ENCODE measurements at regions not wholly inside any gene's neighbourhood (a gene's known extent, or its start where the extent isn't known, plus 50 kb on each side); places are given as distances from the start of the nearest gene placed in this dataset.

- DNase-seq = no peak
These were observed 86.5 kb downstream of the ACKR3 start for GRCh38 chr2:236656166-236656565.

GRCh38 chr2:236656721-236657120 is 87.1 kb downstream of the ACKR3 start:
- no peak for DNase-seq

- DNase-seq = no peak
These were observed 87.6 kb downstream of the ACKR3 start for GRCh38 chr2:236657215-236657614.

- DNase-seq = no peak
These were observed 88.2 kb downstream of the ACKR3 start for GRCh38 chr2:236657801-236658200.

DNA sequence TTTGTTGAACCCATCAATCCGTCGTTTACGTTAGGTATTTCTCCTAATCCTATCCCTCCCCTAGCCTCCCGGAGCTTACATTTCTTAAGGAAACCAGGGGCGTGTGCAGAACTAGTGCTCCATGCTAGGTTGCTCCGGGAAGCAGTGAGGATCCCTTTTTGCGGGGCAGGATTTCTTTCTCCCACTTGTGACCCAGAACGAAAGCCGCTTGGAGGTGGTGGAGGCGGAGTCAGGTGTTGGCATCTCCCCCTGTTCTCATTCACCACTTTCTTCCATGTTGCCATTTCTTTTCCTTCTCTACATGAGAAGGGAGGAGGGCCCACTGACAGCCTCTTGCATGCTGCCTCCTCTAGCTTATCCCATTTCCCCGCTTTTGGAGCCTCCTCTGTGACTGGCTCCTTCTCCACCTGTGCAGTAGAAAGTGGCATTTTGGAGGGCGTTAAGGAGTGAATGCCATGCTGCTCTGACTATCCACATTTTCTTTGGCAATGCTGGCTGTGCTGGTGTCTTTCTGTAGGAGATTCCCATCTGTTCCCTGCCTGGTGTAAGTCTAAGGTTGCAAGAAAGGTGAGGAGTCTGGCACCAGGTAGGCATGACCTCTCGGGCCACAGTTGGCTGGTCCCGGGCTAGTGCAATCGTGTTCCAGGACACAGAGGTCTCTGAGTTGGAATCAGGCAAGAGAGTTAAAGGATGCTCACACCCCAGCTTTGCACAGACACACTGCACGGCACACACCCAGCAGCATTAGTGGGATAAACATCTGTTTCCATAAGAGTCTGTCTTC is 89.5 kb downstream of the ACKR3 start:
- no peak for DNase-seq

- no peak for DNase-seq
These were observed 90.1 kb downstream of the ACKR3 start for GRCh38 chr2:236659758-236660150.

DNA sequence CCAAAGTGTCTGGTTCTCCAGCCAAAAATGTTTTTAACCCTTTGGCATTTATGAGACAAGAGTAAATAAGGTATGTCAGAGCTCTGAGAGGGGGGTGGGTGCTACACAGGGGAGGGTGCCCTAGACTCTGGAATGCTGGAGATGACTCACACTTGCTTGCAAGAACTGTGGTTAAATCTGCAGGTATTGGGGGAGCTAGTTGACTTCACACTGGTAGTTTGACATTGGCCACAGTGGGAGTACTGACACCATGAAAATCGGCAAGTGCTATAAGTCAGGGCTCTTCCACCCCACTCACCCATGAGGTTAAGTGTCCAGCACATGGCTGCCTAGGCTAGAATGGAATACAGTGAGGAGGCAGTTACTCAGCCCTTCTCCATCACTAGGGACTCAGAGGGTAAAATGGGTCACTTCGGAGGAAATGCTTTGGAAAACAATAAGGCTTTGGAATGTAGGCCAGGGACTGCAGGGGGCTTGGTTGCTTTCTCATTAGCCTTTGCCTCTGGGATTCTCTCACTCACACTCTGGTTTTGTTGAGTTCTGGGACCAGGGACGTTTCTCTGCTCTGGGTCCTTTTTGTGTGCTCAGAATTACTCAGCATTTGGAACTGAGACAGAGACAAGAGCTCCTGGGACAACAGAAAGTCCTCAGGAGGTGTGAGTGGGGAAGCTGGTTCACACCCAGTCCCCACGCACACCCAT is 91.6 kb downstream of the ACKR3 start:
- DNase-seq = no peak

DNA sequence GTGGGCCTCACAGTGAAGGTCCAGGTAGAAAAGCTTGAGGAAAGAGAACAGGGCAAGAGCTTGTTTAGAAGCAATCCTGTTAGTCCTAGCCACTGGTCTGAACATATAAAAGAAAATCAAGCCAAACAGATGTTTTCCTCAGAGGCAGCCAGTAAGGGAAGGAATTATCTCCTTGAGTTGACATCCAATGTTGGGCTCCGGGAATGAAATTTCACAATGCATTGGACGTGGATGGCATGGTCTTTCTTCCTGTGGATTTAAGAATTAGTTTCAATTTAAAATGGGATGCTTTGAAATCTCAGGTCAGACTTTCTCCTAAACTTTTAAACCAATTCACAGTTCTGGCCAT is 92.1 kb downstream of the ACKR3 start:
- DNase-seq = no peak

DNA sequence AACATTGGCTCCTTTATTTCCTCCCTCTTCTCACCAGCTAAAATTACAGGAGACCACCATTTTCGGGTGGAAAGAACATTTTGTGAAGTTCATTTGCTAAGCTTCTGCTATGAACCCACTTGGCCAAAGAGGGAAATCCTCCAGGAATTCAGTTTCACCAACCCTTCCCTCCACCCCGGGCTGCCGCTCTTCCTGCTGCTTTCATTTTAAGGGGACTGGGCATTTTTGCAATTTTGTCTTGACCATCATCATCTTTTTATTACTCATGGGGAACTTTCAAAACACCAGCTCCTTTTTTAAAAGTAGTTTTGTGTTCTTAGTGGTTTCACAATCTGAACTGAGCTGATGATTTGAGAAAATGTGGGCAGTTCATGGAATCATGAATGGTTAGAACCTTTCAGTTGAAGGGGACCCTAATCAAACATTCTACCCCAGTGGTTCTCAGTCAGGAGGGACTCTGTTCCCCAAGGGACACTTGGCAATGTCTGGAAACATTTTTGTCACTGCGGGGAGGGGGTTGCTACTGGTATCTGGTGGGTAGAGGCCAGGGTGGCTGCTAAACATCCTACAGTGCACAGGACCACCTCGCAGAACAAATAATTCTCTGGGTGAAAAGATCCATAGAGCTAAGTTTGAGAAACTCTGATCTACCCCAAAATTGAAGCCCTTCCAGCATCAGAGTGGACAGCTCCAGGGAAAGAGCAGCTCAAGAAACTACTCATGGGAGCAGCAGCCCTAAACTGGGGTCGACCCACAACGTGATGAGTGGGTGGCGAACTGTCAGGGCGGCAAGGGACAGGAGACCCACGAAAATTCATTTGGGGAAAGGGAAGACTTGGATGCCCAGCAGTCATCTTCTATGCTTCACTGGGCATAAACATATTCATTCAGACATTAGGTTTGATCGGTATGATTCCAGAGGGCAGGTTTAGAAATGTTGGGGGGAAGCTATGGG is 92.9 kb downstream of the ACKR3 start:
- no peak for DNase-seq

DNA sequence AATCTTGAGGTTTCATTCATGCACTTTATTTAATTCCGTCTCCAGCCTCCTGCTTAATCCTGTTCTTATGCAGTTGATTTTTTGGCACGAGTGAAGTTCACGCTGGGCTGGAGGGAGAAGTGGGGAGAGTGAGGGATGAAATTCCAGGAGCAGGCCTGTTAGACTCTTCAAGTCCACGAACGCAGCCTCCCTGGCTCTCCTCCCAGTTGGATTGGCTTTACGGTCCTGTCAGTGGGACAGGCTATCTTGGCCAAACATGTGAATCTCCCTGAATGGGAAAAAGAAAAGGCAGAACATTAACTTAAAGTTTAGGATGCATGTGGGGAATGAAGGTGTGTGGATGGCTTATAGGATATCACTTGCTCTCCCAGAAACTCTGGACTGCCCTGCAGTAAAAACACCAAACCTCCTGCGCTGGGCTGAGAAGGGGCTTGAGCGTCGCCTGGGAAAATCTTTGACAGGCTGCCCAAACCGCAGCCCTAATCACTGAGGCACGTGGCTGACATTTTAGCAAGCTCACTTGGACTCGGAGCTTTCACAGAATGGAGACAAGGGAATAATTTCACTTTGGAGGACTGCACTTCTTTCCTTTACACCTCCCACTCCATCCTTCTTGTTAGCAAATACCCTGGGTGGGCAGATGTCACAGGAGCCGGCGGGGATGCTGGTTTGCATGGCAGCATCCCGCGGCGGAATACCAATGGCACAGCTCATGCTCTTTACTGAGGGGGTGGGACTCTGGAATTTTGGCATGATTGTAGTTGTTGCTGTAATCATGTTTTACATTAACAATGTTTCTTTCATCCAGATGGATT is 93.9 kb downstream of the ACKR3 start:
- DNase-seq = no peak

DNA sequence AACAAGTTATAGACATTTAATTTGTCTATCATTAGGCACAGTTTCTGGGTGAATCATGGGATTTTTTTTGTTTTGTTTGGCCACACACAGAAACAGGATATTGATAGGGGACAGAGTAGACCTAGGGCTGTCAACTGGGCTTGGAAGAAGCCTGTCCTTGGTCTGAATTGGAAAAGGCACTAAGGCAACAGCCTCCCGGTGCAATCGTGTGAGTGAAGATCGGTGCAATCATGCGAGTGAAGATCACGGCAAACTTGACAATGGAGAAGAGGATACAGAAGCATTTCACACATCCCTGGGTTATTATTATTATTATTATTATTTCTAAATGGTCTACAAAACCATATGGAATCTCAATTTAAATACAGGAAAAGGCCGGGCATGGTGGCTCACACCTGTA is 94.5 kb downstream of the ACKR3 start:
- no peak for DNase-seq

- no peak for DNase-seq
These were observed 95.5 kb downstream of the ACKR3 start for GRCh38 chr2:236665101-236665500.

- DNase-seq = no peak
These were observed 96.0 kb downstream of the ACKR3 start for GRCh38 chr2:236665572-236666118.

DNA sequence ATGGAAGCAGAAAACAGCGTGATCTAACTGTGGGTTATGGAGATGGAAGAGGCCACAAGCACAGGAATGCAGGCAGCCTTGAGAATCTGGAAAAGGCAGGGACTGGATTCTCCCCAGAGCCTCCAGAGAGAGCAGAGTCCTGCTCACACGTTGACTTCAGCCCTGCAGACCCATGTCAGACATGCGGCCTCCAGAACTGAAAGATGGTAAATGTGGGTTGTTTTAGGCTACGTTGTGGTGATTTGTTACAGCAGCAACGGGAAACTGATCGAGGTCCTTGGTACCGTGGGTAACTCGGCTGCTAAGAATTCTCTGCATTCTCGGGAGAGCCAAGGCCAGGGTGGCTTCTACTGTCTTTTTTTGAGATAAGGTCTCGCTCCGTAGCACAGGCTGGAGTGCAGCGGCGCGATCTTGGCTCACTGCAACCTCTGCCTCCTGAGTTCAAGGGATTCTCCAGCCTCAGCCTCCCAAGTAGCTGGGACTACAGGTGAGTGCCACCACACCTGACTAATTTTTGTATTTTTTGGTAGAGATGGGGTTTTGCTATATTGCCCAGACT is 97.1 kb downstream of the ACKR3 start:
- no peak for DNase-seq

GRCh38 chr2:236667526-236667925 is 97.9 kb downstream of the ACKR3 start:
- DNase-seq = no peak

DNA sequence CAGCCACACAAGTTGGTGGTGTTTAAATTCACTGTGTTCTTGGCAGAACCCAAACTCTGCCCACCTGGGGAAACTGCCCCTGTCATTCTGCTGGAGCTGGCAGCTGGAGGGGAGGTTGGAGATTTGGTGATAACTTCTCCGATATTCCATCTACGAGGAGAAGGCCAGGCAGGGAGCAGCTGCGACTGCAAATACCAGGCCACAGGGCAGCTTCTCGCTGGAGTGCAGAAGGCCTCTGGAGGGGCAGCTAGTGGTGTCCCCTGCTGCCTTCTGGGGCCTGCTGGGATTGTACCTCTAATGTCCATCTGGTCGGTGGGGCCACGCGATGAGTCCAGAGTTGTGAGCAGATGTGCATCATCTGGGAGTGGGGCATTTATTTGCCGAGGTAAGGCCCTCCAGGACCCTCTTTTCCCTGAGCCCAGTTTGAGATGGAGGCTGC is 98.9 kb downstream of the ACKR3 start:
- no peak for DNase-seq

- no peak for DNase-seq
These were observed 100.6 kb downstream of the ACKR3 start for GRCh38 chr2:236670235-236670620.

DNA sequence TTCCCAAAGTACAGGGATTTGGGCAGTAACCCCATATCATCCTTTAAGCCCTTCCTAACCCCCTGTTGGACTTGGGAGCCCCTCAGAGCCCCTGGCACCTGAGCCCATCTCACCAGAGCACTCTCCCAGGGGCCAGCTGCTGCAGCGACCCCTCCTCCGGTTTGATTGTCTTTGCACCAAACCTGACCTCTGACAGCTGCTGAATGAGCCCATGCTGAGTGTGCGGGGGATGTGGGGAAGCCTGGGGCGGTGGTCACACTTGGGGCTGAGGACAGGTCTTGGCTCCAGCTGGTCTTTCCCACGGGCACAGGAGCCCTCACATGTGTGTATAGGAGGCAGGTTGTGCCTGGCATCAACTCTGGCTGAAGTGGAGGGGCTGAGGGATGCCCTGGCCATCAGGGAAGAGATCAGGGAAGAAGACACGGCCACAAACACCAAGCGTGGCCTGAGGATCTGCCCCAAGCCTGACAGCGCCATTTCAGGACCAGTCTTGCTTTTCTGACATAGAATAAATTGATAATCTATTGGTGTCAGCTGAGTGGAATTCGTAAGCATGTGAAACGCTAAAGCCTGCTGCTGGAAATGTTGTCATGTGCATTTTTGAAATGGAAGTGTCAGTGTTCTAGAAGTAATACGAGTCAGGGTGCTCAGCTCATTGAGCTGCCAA is 102.4 kb downstream of the ACKR3 start:
- no peak for DNase-seq

GRCh38 chr2:236672606-236673005 is 103.0 kb downstream of the ACKR3 start:
- no peak for DNase-seq

DNA sequence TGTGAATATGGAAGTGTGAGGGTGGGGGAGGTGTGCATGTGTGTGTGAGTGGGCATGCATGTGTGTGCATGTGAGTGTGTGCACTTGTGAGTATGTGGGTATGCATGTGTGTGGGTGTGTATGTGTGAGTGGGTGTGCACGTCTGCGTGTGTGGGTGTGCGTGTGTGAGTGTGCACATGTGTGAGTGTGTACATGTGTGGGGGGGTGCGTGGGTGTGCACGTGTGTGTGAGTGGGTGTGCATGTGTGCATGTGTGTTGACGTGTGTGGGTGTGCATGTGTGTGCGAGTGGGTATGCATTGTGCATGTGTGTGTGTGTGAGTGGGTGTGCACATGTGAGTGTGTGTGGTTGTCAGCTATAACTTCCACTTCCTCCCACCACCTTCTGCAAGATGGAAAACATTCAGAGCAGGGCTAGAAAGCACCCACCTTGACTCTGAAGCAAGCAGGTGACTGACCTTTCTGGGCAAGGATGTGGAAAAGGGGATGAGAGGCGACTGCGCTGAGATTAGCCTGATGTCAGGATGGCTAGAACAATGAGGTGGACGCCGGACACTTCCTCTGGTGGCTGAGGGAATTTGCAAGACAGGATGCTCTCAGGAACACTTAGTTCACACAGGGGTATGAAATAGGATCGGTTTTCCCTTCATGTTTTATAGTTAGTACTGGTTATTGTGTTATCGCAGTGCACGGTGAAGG is 103.6 kb downstream of the ACKR3 start:
- DNase-seq = no peak

GRCh38 chr2:236673823-236674185 is 104.2 kb downstream of the ACKR3 start:
- DNase-seq = no peak

Measured in activated CD4-positive, alpha-beta T cell treated with anti-CD3 and anti-CD28 coated beads, Interleukin-2, Interleukin-6, amounts not matched to agents 100 ng/mL and 50 ng/mL, durations not matched to agents 16 hours and 8 hours (primary cell).